ENCODE measurements at regions not wholly inside any gene's neighbourhood (a gene's known extent, or its start where the extent isn't known, plus 50 kb on each side); places are given as distances from the start of the nearest gene placed in this dataset.

GRCh38 chr3:76035117-76035516 lies 249.8 kb upstream of the ZNF717 start:
- Histone ChIP-seq H3K36me3 (ENCODE audit: control insufficient read depth in 2 of 3, insufficient read depth in 3 of 3, low read length in 3 of 3) (no peaks in the 10 kb centered on the region), H3K27me3 (ENCODE audit: control insufficient read depth, insufficient read depth, low read length) (no peaks in the 10 kb centered on the region), H3K27ac (ENCODE audit: low read depth in 2 of 2, low read length in 2 of 2) (no peak overlapping the region), H3K9ac (ENCODE audit: low read length in 3 of 3) (no peak overlapping the region), H3K4me3 (ENCODE audit: low read length in 3 of 3) (no peak overlapping the region), H3K9me3 (ENCODE audit: control insufficient read depth in 2 of 3, insufficient read depth in 1 of 3, low read length in 3 of 3) (no peaks in the 10 kb centered on the region), H3K4me1 (ENCODE audit: control insufficient read depth in 2 of 3, insufficient read depth in 2 of 3, low read depth in 1 of 3, low read length in 3 of 3) (no peaks in the 10 kb centered on the region)
- TF ChIP-seq CTCF (IDR thresholded peaks at IDR 0.05; ENCODE audit: borderline replicate concordance, extremely low read depth, insufficient read depth), result no peak
- intact Hi-C loops (cut with DNase I), result no loop called here
- DNase-seq (no peak), FAIRE-seq (no peak)

- no peak for DNase-seq
- no peak for TF ChIP-seq CTCF (IDR thresholded peaks at IDR 0.05; ENCODE audit: borderline replicate concordance, extremely low read depth, insufficient read depth)
- no peak overlapping the region for H3K9ac ChIP-seq (ENCODE audit: low read length in 3 of 3)
- no peak overlapping the region for H3K4me3 ChIP-seq (ENCODE audit: low read length in 3 of 3)
- H3K27me3 ChIP-seq (ENCODE audit: control insufficient read depth, insufficient read depth, low read length), result no peaks in the 10 kb centered on the region
- H3K4me1 ChIP-seq (ENCODE audit: control insufficient read depth in 2 of 3, insufficient read depth in 2 of 3, low read depth in 1 of 3, low read length in 3 of 3), result no peaks in the 10 kb centered on the region
- no peaks in the 10 kb centered on the region for H3K9me3 ChIP-seq (ENCODE audit: control insufficient read depth in 2 of 3, insufficient read depth in 1 of 3, low read length in 3 of 3)
- no peak overlapping the region for H3K27ac ChIP-seq (ENCODE audit: low read depth in 2 of 2, low read length in 2 of 2)
- intact Hi-C loops (cut with DNase I), result no loop called here
- FAIRE-seq, result no peak
- H3K36me3 ChIP-seq (ENCODE audit: control insufficient read depth in 2 of 3, insufficient read depth in 3 of 3, low read length in 3 of 3), result no peaks in the 10 kb centered on the region
These were observed 253.6 kb upstream of the ZNF717 start for GRCh38 chr3:76038949-76039348.

GRCh38 chr3:76039431-76039830 lies 254.1 kb upstream of the ZNF717 start:
- Histone ChIP-seq H3K9me3 (ENCODE audit: control insufficient read depth in 2 of 3, insufficient read depth in 1 of 3, low read length in 3 of 3) (no peaks in the 10 kb centered on the region), H3K4me1 (ENCODE audit: control insufficient read depth in 2 of 3, insufficient read depth in 2 of 3, low read depth in 1 of 3, low read length in 3 of 3) (no peaks in the 10 kb centered on the region), H3K27ac (ENCODE audit: low read depth in 2 of 2, low read length in 2 of 2) (no peak overlapping the region), H3K4me3 (ENCODE audit: low read length in 3 of 3) (no peak overlapping the region), H3K9ac (ENCODE audit: low read length in 3 of 3) (no peak overlapping the region), H3K36me3 (ENCODE audit: control insufficient read depth in 2 of 3, insufficient read depth in 3 of 3, low read length in 3 of 3) (no peaks in the 10 kb centered on the region), H3K27me3 (ENCODE audit: control insufficient read depth, insufficient read depth, low read length) (no peaks in the 10 kb centered on the region)
- intact Hi-C loops (cut with DNase I), result no loop called here
- no peak for TF ChIP-seq CTCF (IDR thresholded peaks at IDR 0.05; ENCODE audit: borderline replicate concordance, extremely low read depth, insufficient read depth)
- no peak for DNase-seq
- no peak for FAIRE-seq

- TF ChIP-seq CTCF (IDR thresholded peaks at IDR 0.05; ENCODE audit: borderline replicate concordance, extremely low read depth, insufficient read depth), result no peak
- H3K4me1 ChIP-seq (ENCODE audit: control insufficient read depth in 2 of 3, insufficient read depth in 2 of 3, low read depth in 1 of 3, low read length in 3 of 3), result no peaks in the 10 kb centered on the region
- no peaks in the 10 kb centered on the region for H3K27me3 ChIP-seq (ENCODE audit: control insufficient read depth, insufficient read depth, low read length)
- intact Hi-C loops (cut with DNase I), result no loop called here
- H3K9ac ChIP-seq (ENCODE audit: low read length in 3 of 3), result no peak overlapping the region
- FAIRE-seq, result no peak
- no peaks in the 10 kb centered on the region for H3K36me3 ChIP-seq (ENCODE audit: control insufficient read depth in 2 of 3, insufficient read depth in 3 of 3, low read length in 3 of 3)
- DNase-seq, result no peak
- no peaks in the 10 kb centered on the region for H3K9me3 ChIP-seq (ENCODE audit: control insufficient read depth in 2 of 3, insufficient read depth in 1 of 3, low read length in 3 of 3)
- H3K4me3 ChIP-seq (ENCODE audit: low read length in 3 of 3), result no peak overlapping the region
- H3K27ac ChIP-seq (ENCODE audit: low read depth in 2 of 2, low read length in 2 of 2), result no peak overlapping the region
These were observed 255.6 kb upstream of the ZNF717 start for GRCh38 chr3:76040946-76041345.
